Trophoblast cell (in vitro differentiated cells and primary cell): ENCODE measurements at regions not wholly inside any gene's neighbourhood (a gene's known extent, or its start where the extent isn't known, plus 50 kb on each side); places are given as distances from the start of the nearest gene placed in this dataset.

Experiments used
- DNase-seq, 2 donors: peaks; one replicate each; pipeline ENCODE4 v3.0.0-alpha.2; 2016
- H2AFZ ChIP-seq: 2 replicates; pipeline ENCODE4 v1.6.1; 2013; ENCODE audit warnings: low read length, moderate library complexity, mild to moderate bottlenecking; ENCODE audit not compliant: insufficient read depth, poor library complexity
- H2AK5ac ChIP-seq: 2 replicates; pipeline ENCODE4 v1.6.1; 2013; ENCODE audit warnings: mild to moderate bottlenecking, low read length
- H2BK120ac ChIP-seq: 2 replicates; pipeline ENCODE4 v1.6.1; 2013; ENCODE audit warnings: low read length, mild to moderate bottlenecking, moderate library complexity; ENCODE audit not compliant: insufficient read depth, poor library complexity
- H2BK12ac ChIP-seq: 2 replicates; pipeline ENCODE4 v1.6.1; 2013; ENCODE audit warnings: mild to moderate bottlenecking, low read length, moderate library complexity
- H2BK5ac ChIP-seq: 2 replicates; pipeline ENCODE4 v1.6.1; 2013; ENCODE audit warnings: low read length, low read depth, moderate library complexity, mild to moderate bottlenecking; ENCODE audit not compliant: poor library complexity
- H3K14ac ChIP-seq: 2 replicates; pipeline ENCODE4 v1.6.1; 2013; ENCODE audit warnings: mild to moderate bottlenecking, low read length
- H3K18ac ChIP-seq: 2 replicates; pipeline ENCODE4 v1.6.1; 2013; ENCODE audit warnings: mild to moderate bottlenecking, low read length
- H3K23ac ChIP-seq: 2 replicates; pipeline ENCODE4 v1.6.1; 2013; ENCODE audit warnings: low read length
- H3K27ac ChIP-seq: 2 replicates; pipeline ENCODE4 v1.5.1; 2013; ENCODE audit warnings: low read depth, mild to moderate bottlenecking, inconsistent platforms, low read length, moderate library complexity
- H3K27me3 ChIP-seq: 2 replicates; pipeline ENCODE4 v1.6.1; 2013; ENCODE audit warnings: inconsistent platforms, mild to moderate bottlenecking, low read length, moderate library complexity; ENCODE audit not compliant: insufficient read depth
- H3K36me3 ChIP-seq, 2 experiments: 1 replicate in 1 of 2; 2 replicates in 1 of 2; pipeline ENCODE4 v1.6.1; 2013; ENCODE audit warnings: low read length in 2 of 2, mild to moderate bottlenecking in 2 of 2, moderate library complexity in 1 of 2; ENCODE audit not compliant: insufficient read depth in 2 of 2, control insufficient read depth in 1 of 2
- H3K4ac ChIP-seq: 2 replicates; pipeline ENCODE4 v1.6.1; 2013; ENCODE audit warnings: low read depth, mild to moderate bottlenecking, low read length, moderate library complexity
- H3K4me1 ChIP-seq, 2 experiments: 1 replicate in 1 of 2; 2 replicates in 1 of 2; pipeline ENCODE4 v1.6.1; 2013; ENCODE audit warnings: low read length in 2 of 2, mild to moderate bottlenecking in 2 of 2, moderate library complexity in 1 of 2; ENCODE audit not compliant: insufficient read depth in 2 of 2, control insufficient read depth in 1 of 2
- H3K4me2 ChIP-seq: 2 replicates; pipeline ENCODE4 v1.6.1; 2013; ENCODE audit warnings: inconsistent platforms, mild to moderate bottlenecking, low read length, moderate library complexity
- H3K4me3 ChIP-seq: 2 replicates; pipeline ENCODE4 v1.5.1; 2013; ENCODE audit warnings: mild to moderate bottlenecking, low read depth, low read length, inconsistent platforms
- H3K79me1 ChIP-seq: one replicate; pipeline ENCODE4 v1.6.1; 2013; ENCODE audit warnings: low read length
- H3K79me2 ChIP-seq: 2 replicates; pipeline ENCODE4 v1.6.1; 2013; ENCODE audit warnings: low read length, mild to moderate bottlenecking; ENCODE audit not compliant: control insufficient read depth, insufficient read depth, poor library complexity
- H3K9ac ChIP-seq: 2 replicates; pipeline ENCODE4 v1.6.1; 2013; ENCODE audit warnings: mild to moderate bottlenecking, low read length
- H3K9me3 ChIP-seq: 2 replicates; pipeline ENCODE4 v1.6.1; 2013; ENCODE audit warnings: low read depth, mild to moderate bottlenecking, control low read depth, inconsistent platforms, low read length; ENCODE audit not compliant: insufficient read depth
- H4K12ac ChIP-seq: 2 replicates; pipeline ENCODE4 v1.6.1; 2013; ENCODE audit warnings: low read depth, mild to moderate bottlenecking, low read length, moderate library complexity
- H4K8ac ChIP-seq: 2 replicates; pipeline ENCODE4 v1.6.1; 2013; ENCODE audit warnings: low read depth, mild to moderate bottlenecking, low read length, moderate library complexity
- H4K91ac ChIP-seq: one replicate; pipeline ENCODE4 v1.6.1; 2013; ENCODE audit warnings: low read depth, mild to moderate bottlenecking, low read length, moderate library complexity
- WGBS: extraction: QIAGEN DNeasy Blood & Tissue Kit; methylation state at CpG from one replicate; pipeline ENCODE4 v1.1.7; 2013; ENCODE audit warnings: missing lambda C conversion rate; ENCODE audit not compliant: insufficient read length, insufficient coverage; ENCODE audit errors: extremely low coverage; 5-methylcytosine and 5-hydroxymethylcytosine counted together

DNA sequence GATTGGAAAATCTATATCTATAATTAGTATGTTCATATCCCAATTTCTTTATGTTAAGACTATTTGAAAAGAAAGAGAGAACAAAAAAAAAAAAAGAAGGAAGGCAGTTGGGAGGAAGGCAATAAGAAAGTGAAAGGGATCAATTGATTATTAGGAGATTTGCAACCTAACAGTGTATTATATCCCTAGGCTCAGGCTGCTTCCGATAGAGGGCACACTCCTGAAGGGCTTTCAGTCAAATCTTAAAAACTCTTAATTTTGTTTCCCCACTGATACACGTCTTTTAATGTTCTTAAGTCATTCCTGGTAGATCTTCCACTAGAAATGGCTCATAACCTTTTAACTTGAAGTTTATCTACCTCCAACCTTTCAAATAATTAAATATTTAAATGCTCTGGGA is 763.9 kb downstream of the BCL11A start:
- Histone ChIP-seq H3K27me3 (no peaks in the 10 kb centered on the region), H3K4ac (no peak overlapping the region), H4K8ac (no peak overlapping the region), H3K36me3 (no peaks in the 10 kb centered on the region), H3K14ac (no peak overlapping the region), H3K9me3 (no peaks in the 10 kb centered on the region), H3K79me1 (peaks cover 4% of the 10 kb centered on the region), H2BK12ac (no peak overlapping the region), H4K91ac (no peak overlapping the region), H3K9ac (no peak overlapping the region), H3K79me2 (no peaks in the 10 kb centered on the region), H4K12ac (no peak overlapping the region), H3K23ac (no peak overlapping the region), H3K18ac (no peak overlapping the region), H2AFZ (no peak overlapping the region), H2BK5ac (no peak overlapping the region), H3K4me3 (no peak overlapping the region), H2AK5ac (no peak overlapping the region), H3K4me1 (peaks cover 3 to 4% of the 10 kb centered on the region in 2 experiments), H3K4me2 (no peak overlapping the region), H2BK120ac (no peak overlapping the region), H3K27ac (no peak overlapping the region)
- DNase-seq = no peak
- no CpG with 5 or more reads among the region's 2 CpGs for WGBS

DNA sequence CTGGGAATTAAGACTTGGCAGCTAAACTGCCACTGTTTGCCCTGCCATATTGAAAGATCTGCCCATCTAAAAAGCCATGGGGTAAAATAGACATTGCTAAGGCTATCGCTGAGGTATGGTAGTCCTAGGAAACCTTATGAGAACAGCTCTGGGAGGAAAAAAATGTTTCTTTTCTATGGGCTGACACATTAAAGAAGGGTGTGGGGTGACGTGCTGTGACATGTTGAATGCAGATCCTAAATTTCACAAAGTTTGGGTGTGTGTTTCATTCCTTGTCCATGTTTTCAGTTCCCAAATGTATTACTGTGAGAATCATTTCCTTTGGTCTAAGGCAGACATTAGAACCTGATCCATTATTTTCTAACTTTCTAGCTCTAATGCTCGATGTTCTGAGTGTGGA is 766.4 kb downstream of the BCL11A start:
- H3K79me1 ChIP-seq = peaks cover 4% of the 10 kb centered on the region
- H3K4ac ChIP-seq = no peak overlapping the region
- no peaks in the 10 kb centered on the region for H3K27me3 ChIP-seq
- no peak overlapping the region for H2AK5ac ChIP-seq
- no peak overlapping the region for H4K12ac ChIP-seq
- H2AFZ ChIP-seq = no peak overlapping the region
- no peaks in the 10 kb centered on the region for H3K79me2 ChIP-seq
- no peak overlapping the region for H4K8ac ChIP-seq
- no peak overlapping the region for H4K91ac ChIP-seq
- H3K4me1 ChIP-seq = peaks cover 3 to 4% of the 10 kb centered on the region in 2 experiments
- no peak overlapping the region for H3K9ac ChIP-seq
- H3K9me3 ChIP-seq = no peaks in the 10 kb centered on the region
- H3K14ac ChIP-seq = no peak overlapping the region
- H2BK120ac ChIP-seq = no peak overlapping the region
- no peak overlapping the region for H3K18ac ChIP-seq
- H2BK12ac ChIP-seq = no peak overlapping the region
- no peaks in the 10 kb centered on the region for H3K36me3 ChIP-seq
- DNase-seq = no peak
- H3K23ac ChIP-seq = no peak overlapping the region
- H3K4me2 ChIP-seq = no peak overlapping the region
- H2BK5ac ChIP-seq = no peak overlapping the region
- no CpG with 5 or more reads among the region's 3 CpGs for WGBS
- H3K4me3 ChIP-seq = no peak overlapping the region
- H3K27ac ChIP-seq = no peak overlapping the region

DNA sequence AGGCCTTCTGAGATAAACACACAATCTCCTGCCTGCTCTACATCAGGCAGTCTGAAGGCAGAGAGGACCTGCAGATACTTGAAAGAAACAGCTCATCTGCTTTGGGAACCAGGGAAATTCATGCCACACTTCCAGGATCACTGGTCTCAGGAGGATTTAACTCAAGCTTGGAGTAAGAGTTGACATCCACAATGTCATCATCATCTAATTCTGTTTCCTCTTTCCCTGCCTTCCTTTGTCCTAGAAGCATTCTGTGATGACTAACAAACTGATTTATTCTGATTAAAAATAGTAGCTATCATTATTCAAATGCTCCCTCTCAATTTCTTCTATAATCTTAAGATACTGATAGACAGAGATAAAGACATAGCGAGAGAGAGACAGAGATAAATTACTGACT is 766.8 kb downstream of the BCL11A start:
- Histone ChIP-seq H3K4me2 (no peak overlapping the region), H3K4me3 (no peak overlapping the region), H3K79me2 (no peaks in the 10 kb centered on the region), H3K36me3 (no peaks in the 10 kb centered on the region), H4K8ac (no peak overlapping the region), H2BK120ac (no peak overlapping the region), H4K91ac (no peak overlapping the region), H3K27ac (no peak overlapping the region), H3K9me3 (no peaks in the 10 kb centered on the region), H3K4me1 (peaks cover 3 to 4% of the 10 kb centered on the region in 2 experiments), H3K9ac (no peak overlapping the region), H4K12ac (no peak overlapping the region), H3K23ac (no peak overlapping the region), H3K79me1 (peaks cover 4% of the 10 kb centered on the region), H3K4ac (no peak overlapping the region), H2BK12ac (no peak overlapping the region), H3K27me3 (no peaks in the 10 kb centered on the region), H3K18ac (no peak overlapping the region), H3K14ac (no peak overlapping the region), H2AFZ (no peak overlapping the region), H2BK5ac (no peak overlapping the region), H2AK5ac (no peak overlapping the region)
- no CpG with 5 or more reads among the region's 1 CpG for WGBS
- DNase-seq = no peak

DNA sequence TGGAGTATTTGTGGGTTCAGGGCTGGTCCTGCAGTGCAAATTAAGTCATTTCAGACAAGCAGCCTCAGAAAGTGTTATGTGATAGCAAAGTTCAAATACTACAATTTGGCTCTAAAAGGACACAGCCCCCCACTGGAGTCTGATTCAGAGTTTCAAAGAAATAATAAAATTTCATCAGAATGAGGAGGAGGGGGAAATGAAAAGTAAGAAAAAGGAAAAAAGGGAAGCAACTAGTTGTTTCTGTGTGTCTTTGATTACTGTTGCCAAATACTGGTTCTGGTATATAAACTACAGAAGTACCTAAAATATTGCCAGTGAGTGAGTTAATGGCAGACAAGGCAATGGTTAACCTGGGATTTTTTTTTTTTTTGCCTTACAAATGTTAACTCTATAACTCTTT is 773.9 kb downstream of the BCL11A start:
- Histone ChIP-seq H2AFZ (no peak overlapping the region), H2BK12ac (no peak overlapping the region), H3K14ac (no peak overlapping the region), H3K27ac (no peak overlapping the region), H4K8ac (no peak overlapping the region), H2BK120ac (no peak overlapping the region), H4K12ac (no peak overlapping the region), H3K4me1 (no peaks in the 10 kb centered on the region), H2AK5ac (no peak overlapping the region), H3K18ac (no peak overlapping the region), H3K36me3 (no peaks in the 10 kb centered on the region), H3K4me2 (no peak overlapping the region), H3K4me3 (no peak overlapping the region), H3K79me1 (no peaks in the 10 kb centered on the region), H3K23ac (no peak overlapping the region), H2BK5ac (no peak overlapping the region), H3K4ac (no peak overlapping the region), H3K9ac (no peak overlapping the region), H3K27me3 (no peaks in the 10 kb centered on the region), H3K79me2 (no peaks in the 10 kb centered on the region), H3K9me3 (no peaks in the 10 kb centered on the region), H4K91ac (no peak overlapping the region)
- no peak for DNase-seq
